ENCODE measurements at regions not wholly inside any gene's neighbourhood (a gene's known extent, or its start where the extent isn't known, plus 50 kb on each side); places are given as distances from the start of the nearest gene placed in this dataset.

DNA sequence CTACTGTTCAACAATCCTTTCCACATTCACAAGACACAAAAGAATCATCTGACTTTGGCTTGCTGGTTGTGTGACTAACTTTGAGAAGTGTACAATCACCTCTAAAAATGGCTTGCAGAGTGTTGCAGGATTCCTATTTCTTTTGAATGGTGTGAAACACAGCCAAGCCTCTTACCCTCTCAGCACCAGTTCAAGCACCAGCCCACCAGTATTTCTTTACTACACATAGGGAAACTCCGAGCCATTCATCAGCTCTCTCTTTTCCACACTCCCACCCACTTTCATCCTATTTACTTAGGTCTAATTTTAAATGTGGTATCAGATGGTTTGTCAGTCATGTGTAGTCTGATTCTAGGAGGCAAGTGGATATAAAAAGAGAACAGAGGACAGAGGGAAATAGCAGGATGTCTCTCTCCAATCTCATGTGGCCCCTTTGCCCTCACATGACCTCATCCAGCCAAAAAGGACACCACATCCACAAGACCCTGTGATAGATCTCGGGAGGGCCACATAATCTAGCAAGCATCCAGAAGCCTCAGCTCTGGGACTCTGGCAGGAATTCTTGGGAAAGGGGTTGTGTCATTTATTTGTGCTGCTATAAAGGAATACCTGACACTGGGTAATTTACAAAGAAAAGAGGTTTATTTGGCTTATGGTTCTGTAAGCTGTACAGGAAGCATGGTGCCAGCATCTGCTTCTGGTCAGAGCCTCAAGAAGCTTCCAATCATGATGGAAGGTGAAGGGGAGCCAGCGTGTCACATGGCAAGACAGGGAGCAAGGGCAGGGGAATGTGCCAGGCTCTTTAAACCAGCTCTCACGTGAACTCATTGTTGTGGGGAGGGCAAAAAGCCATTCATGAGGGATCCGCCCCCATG is 66.8 kb upstream of the NEBL start:
- TF ChIP-seq CTCF (conservative IDR thresholded peaks at IDR 0.05 in 1 of 2, IDR thresholded peaks at IDR 0.05 in 1 of 2; ENCODE audit: extremely low read depth in 1 of 2, insufficient read depth in 1 of 2, low read depth in 1 of 2, low read length in 2 of 2), result no peak
- no peak for TF ChIP-seq EZH2 (IDR thresholded peaks at IDR 0.05; ENCODE audit: borderline replicate concordance, low read length)

Measured in mammary epithelial cell (primary cell).